Stimulated activated CD4-positive, alpha-beta T cell treated with anti-CD3 and anti-CD28 coated beads, Interleukin-1b, Interleukin-23, amount 100 ng/mL, for 1 hour (primary cell): ENCODE measurements at regions not wholly inside any gene's neighbourhood (a gene's known extent, or its start where the extent isn't known, plus 50 kb on each side); places are given as distances from the start of the nearest gene placed in this dataset.

Experiments used
- DNase-seq, 2 donors: peaks; one replicate each; pipeline ENCODE4 v3.0.0-alpha.2; 2020; ENCODE audit warnings: low read depth in 2 of 2

DNA sequence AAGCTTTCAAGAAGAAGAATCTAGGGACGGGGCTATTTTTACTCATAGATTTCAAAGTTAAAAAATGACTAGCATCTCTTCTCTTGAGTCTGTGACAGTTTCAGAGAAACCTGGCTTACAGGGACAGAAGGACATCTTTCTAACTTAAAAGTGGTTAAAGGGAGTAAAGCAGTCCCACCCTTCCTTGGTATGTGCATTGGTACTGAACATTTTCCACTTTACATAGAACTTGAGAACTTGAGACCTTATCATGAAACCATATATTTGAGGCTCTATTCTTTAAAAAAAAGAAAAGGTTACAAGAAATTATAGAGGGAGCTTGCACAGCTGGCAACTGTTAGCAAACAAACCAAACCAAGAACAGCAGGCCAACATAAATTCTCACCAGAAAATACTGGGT, 73.4 kb upstream of the GAREM1 start:
- no peak for DNase-seq

DNA sequence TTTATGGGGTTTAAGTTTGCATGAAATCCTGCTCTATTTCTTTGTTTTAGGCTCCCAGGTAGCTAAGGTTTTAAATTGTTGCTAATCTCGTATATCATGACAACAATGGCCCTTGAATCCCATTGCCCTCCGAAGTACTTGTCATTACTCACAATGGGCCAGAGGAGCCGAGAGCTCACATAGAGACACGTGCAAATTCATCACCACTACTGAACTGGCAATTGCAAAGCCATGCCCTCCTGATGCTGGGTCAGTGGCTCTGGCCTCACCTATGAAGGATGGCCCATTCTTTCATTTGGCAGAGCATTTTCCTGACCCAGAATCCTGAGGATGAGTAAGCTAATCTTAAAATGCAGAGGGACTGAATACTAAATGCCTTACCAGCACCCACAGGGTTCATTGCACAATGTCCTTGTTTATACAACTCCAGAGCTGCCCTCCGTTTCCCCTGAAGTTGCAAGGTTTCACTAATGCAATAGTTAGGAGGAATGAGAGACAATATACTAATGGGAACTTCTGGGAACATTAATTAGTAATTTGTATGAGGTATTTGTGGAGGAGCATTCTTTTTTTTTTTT, 71.6 kb upstream of the GAREM1 start:
- DNase-seq = no peak

DNA sequence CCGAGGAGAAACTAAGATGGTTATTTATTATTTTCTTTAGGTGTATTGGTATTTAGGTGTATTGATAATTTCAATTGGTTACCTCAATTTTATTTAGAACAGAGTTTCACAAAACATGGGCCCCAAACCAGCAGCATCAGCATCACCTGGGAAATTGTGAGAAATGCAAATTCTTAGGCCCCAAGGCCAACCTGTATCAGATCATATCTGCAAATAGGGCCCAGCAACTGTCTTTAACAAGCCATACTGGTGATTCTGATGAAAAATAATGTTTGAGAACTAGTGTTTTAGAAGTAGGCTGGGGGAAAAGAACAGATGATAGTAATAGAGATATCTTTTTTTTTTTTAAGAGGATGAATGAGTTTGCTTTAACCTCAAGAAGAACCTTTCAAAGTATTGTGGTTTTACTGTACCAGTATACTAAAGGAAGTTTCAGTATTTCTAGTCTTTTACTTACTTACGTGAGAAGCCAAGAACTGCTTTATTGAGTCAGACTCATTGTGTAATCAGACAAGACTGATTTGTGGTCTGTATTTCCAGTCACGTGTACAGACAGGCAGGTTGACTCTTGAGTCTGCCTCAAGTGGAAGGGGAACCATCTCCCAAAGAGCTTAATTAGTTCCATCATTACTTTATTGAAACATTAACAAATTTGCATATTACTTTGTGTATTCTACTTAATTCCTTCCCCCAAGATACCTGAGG, 60.4 kb upstream of the GAREM1 start:
- DNase-seq = no peak

DNA sequence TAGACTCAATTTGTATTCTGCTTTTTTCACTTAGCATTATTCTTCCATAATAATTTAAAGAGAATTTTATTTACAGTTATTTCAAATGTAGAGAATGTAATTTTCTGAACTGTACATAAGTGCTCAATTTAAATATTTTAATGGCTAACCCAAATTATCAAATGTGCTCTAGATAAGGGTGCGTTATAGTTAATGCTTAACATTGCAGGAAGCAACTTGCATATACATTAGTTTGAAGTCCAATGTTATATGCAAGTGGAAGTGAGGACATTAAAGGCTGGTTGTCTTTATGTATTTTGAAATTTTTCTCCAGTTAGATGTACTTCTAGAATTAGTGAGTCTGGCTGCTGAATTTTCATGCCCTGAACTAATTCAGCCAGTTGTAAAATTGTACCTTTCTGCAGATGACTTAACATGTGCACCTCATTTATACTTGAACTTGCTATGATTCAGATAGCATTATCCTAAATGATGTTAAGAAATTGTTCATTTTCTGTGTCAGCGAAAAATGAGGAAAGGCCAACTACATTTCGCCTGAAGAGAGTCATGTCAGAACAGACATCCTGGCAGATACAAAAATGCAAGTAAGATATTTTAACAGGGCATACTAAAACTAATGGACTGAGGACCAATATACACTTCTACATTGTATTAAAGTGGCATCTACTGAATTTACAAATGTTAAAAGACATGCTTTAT, 59.2 kb upstream of the GAREM1 start:
- DNase-seq = no peak

DNA sequence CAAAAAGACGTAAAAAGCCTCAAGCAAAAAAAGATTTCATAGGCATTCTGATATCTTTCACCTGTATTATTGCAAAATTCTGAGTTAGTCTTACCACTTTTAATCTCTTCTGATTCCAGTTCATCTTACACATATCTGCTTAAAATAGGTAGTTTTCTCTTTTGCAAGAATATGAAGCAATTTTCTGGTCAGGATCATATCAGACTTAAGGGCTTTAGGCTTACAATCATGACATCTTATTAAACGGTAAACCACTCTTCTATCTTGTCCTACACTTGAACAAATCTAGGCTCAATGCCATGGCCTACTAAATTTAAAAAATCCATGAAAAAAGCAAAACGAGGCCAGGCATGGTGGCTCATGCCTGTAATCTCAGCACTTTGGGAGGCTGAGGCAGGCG, 50.1 kb upstream of the GAREM1 start:
- no peak for DNase-seq
